WERI-Rb-1 (cell line): ENCODE measurements at regions not wholly inside any gene's neighbourhood (a gene's known extent, or its start where the extent isn't known, plus 50 kb on each side); places are given as distances from the start of the nearest gene placed in this dataset.

ENCODE experiments used
- DNase-seq: peaks from one replicate; pipeline ENCODE4 v3.0.0-alpha.2; 2020
- H3K27ac ChIP-seq: fragments of 250-450 bp; sonication (Bioruptor Pico); 2 replicates; pipeline ENCODE4 v1.5.1; 2020; ENCODE audit warnings: mild to moderate bottlenecking, moderate library complexity
- H3K27me3 ChIP-seq: fragments of 250-450 bp; sonication (Bioruptor Pico); 2 replicates; pipeline ENCODE4 v1.5.1; 2021; ENCODE audit warnings: mild to moderate bottlenecking, low read depth, moderate library complexity; ENCODE audit not compliant: insufficient read depth, severe bottlenecking
- H3K36me3 ChIP-seq: fragments of 250-450 bp; sonication (Bioruptor Pico); 2 replicates; pipeline ENCODE4 v1.5.1; 2020; ENCODE audit warnings: mild to moderate bottlenecking, moderate library complexity
- H3K4me3 ChIP-seq: 2 replicates; pipeline ENCODE4 v1.5.1; 2011; ENCODE audit warnings: low read depth, mild to moderate bottlenecking, control low read depth, low read length
- H3K9me3 ChIP-seq: fragments of 250-450 bp; sonication (Bioruptor Pico); 2 replicates; pipeline ENCODE4 v1.5.1; 2021; ENCODE audit warnings: mild to moderate bottlenecking, moderate library complexity; ENCODE audit not compliant: severe bottlenecking
- TF ChIP-seq, protein P1 (sequence below): IDR thresholded peaks from 2 replicates; pipeline ENCODE4 v1.5.1; 2011; ENCODE audit warnings: low read depth, mild to moderate bottlenecking, control low read depth, inconsistent platforms, low read length

DNA sequence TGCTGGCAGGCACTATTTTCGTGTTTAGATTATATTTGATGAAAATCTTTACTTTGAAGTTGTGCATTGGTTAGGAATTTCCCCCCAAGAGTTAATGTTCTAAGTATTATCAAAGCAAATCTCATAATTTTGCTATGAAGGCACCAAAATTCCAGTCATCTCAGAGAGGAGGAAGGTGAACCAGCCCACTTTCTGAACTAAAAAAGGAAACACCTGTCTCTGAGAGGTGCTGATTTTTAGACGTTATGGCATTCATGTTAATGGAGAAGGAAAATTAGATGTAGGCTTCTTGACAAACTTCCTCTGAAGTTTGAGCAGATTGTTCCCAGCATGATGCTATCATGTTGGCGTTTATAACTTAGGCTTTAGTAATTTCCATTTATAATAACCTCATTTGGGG lies 432.9 kb upstream of the ACTBL2 start:
- no peaks in the 10 kb centered on the region for H3K9me3 ChIP-seq
- no peak for DNase-seq
- H3K27me3 ChIP-seq = no peaks in the 10 kb centered on the region
- no peaks in the 10 kb centered on the region for H3K36me3 ChIP-seq
- H3K27ac ChIP-seq = no peak overlapping the region
- TF ChIP-seq, protein P1, sequence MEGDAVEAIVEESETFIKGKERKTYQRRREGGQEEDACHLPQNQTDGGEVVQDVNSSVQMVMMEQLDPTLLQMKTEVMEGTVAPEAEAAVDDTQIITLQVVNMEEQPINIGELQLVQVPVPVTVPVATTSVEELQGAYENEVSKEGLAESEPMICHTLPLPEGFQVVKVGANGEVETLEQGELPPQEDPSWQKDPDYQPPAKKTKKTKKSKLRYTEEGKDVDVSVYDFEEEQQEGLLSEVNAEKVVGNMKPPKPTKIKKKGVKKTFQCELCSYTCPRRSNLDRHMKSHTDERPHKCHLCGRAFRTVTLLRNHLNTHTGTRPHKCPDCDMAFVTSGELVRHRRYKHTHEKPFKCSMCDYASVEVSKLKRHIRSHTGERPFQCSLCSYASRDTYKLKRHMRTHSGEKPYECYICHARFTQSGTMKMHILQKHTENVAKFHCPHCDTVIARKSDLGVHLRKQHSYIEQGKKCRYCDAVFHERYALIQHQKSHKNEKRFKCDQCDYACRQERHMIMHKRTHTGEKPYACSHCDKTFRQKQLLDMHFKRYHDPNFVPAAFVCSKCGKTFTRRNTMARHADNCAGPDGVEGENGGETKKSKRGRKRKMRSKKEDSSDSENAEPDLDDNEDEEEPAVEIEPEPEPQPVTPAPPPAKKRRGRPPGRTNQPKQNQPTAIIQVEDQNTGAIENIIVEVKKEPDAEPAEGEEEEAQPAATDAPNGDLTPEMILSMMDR = no peak
- H3K4me3 ChIP-seq = no peak overlapping the region

DNA sequence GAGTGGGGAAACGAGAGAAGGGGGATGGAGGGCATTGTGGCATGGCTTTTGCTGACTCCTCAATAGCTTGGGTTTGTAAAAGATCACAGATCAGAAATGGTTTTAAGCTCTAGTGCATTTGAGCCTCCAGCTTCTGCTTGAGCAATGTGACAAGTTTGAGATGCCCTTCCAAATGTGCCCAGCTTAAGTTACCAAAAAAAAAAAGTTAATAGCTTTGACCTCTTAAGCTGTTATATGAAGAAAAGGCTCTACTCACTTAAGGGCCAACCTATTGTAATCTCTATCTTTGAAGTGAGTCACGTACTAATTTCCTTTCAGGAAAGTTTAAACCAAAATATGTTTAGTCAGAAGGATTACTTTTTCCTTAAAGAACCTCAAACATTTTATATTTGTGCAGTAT lies 428.8 kb upstream of the ACTBL2 start:
- DNase-seq = no peak
- Histone ChIP-seq H3K36me3 (no peaks in the 10 kb centered on the region), H3K27me3 (no peaks in the 10 kb centered on the region), H3K4me3 (no peak overlapping the region), H3K9me3 (no peaks in the 10 kb centered on the region), H3K27ac (no peak overlapping the region)
- TF ChIP-seq, protein P1 = no peak

DNA sequence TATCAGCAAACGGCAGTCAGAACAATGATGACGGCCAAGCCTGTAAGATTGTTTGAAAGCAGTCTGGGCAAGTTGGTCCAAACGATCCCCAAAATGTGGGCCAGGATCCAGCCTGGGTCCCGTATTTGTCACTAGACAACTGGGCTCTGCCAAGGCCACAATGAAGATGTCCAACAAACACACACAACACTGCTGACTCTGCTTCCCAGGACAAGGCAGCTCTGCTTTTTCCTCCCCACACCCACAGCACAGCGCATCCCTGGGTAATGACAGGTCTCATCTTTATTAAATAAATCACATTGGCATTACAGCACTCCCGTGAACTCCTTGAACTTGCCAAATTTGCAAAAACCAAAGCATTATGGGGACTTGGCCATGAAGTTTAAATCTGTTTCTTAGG lies 424.1 kb upstream of the ACTBL2 start:
- no peaks in the 10 kb centered on the region for H3K36me3 ChIP-seq
- H3K27ac ChIP-seq = no peak overlapping the region
- H3K4me3 ChIP-seq = no peak overlapping the region
- H3K27me3 ChIP-seq = no peaks in the 10 kb centered on the region
- DNase-seq = no peak
- H3K9me3 ChIP-seq = no peaks in the 10 kb centered on the region
- TF ChIP-seq, protein P1 = no peak

DNA sequence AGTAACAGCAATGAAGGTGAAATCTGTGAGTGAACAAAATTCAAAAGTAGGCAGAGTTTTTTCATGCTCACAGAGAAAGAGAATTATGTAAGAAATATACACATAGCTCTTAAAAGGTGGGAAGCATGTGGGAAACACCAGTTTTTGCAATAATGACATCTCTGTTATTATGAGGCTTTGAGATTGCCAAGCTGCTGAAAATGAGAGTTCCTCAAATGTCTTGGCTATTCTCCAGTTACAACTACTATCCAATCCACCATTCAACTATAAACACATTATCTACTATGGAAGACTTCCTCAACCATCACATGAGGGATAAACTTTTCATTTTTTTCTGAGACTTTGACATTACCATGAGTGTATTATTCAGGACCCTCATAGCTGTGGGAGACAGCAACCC lies 420.8 kb upstream of the ACTBL2 start:
- no peak for DNase-seq
- Histone ChIP-seq H3K27me3 (no peaks in the 10 kb centered on the region), H3K4me3 (no peak overlapping the region), H3K9me3 (no peaks in the 10 kb centered on the region), H3K27ac (no peak overlapping the region), H3K36me3 (no peaks in the 10 kb centered on the region)
- TF ChIP-seq, protein P1 = no peak

DNA sequence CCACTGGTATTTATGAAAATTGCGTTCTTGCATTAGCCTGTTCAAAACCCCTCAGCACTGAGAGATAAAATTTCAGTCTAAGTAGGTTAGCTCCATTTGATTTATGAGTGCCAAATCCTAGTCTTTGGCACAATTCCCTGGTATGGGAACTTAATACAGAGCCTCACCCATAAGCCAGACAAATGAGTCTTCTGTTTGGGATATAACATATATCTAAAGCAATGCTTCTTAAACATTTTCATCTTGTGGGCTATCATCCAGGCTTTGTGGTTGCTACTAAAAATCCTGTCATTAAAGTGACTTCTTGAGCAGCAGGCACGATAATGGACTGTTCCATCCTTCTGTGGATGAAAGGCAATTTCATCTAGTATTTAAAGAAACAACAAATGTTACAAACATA lies 419.5 kb upstream of the ACTBL2 start:
- TF ChIP-seq, protein P1 = no peak
- Histone ChIP-seq H3K9me3 (no peaks in the 10 kb centered on the region), H3K27ac (no peak overlapping the region), H3K27me3 (no peaks in the 10 kb centered on the region), H3K36me3 (no peaks in the 10 kb centered on the region), H3K4me3 (no peak overlapping the region)
- no peak for DNase-seq

DNA sequence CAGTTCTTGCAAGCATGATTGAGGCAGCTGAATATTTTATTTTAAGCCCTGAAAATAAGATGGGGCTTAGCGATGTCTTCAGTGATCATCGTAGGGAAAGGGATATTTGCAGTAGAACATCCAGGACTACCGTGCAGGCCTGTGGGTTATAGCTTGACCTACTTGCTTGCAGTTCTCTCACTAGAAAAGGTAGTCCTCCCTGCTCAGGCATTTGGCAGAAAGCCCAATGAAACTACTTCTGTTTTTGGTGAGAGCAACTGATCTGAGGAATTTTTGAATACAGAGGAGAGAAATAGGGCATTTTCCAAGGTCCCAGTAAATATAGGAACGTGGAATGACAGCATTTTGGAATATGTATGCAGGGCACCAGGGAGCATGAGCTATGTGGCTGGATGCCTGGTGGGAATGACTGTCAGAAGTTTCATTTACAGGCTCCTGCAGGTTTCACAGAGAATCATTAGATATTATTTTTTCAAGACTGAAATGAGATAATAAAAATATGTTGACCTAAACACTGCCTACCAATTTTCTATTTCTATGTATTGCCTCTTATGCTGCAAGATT lies 417.9 kb upstream of the ACTBL2 start:
- TF ChIP-seq, protein P1 = no peak
- no peak for DNase-seq
- no peak overlapping the region for H3K4me3 ChIP-seq
- H3K27me3 ChIP-seq = no peaks in the 10 kb centered on the region
- H3K36me3 ChIP-seq = no peaks in the 10 kb centered on the region
- H3K9me3 ChIP-seq = no peaks in the 10 kb centered on the region
- no peak overlapping the region for H3K27ac ChIP-seq
